AG09319 (cell line): ENCODE measurements at regions not wholly inside any gene's neighbourhood (a gene's known extent, or its start where the extent isn't known, plus 50 kb on each side); places are given as distances from the start of the nearest gene placed in this dataset.
A peak's percentile ranks its signal among the peaks of the same experiment; 100 is the strongest.

ENCODE experiments used
- DNase-seq: peaks from one replicate; pipeline ENCODE4 v3.0.0-alpha.2; 2010; ENCODE audit warnings: low read depth; ENCODE audit errors: extremely low read depth
- TF ChIP-seq, protein P1 (sequence below): IDR thresholded peaks from 2 replicates; pipeline ENCODE4 v1.5.1; 2011; ENCODE audit warnings: low read depth, mild to moderate bottlenecking, inconsistent platforms, low read length, moderate library complexity

GRCh38 chr5:77569409-77569808 lies 69.1 kb downstream of the OTP start:
- TF ChIP-seq, protein P1, sequence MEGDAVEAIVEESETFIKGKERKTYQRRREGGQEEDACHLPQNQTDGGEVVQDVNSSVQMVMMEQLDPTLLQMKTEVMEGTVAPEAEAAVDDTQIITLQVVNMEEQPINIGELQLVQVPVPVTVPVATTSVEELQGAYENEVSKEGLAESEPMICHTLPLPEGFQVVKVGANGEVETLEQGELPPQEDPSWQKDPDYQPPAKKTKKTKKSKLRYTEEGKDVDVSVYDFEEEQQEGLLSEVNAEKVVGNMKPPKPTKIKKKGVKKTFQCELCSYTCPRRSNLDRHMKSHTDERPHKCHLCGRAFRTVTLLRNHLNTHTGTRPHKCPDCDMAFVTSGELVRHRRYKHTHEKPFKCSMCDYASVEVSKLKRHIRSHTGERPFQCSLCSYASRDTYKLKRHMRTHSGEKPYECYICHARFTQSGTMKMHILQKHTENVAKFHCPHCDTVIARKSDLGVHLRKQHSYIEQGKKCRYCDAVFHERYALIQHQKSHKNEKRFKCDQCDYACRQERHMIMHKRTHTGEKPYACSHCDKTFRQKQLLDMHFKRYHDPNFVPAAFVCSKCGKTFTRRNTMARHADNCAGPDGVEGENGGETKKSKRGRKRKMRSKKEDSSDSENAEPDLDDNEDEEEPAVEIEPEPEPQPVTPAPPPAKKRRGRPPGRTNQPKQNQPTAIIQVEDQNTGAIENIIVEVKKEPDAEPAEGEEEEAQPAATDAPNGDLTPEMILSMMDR = no peak
- DNase-seq = no peak

GRCh38 chr5:77568555-77568954 lies 70.0 kb downstream of the OTP start:
- no peak for DNase-seq
- TF ChIP-seq, protein P1 = no peak

- DNase-seq = no peak
- TF ChIP-seq, protein P1 = no peak
Observed at GRCh38 chr5:77568082-77568481, 70.4 kb downstream of the OTP start.

DNA sequence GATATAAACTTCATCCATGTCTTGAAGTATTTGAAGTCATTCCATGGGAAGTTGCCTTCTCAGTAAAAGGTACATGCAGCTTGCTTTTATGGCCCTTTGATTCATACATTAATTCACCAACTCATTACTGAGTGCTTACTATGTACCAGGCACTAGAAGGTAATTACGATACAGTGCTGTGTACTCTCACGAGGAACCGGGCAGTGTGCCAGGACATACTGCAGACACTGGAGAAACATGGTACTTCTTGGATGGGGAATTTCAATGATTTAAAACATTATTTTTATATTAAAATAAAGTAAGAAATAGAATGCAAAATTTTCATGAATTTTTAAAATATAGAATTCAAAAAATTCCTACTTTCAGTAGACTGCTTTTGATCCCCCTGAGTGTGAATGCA lies 71.4 kb upstream of the WDR41 start:
- no peak for DNase-seq
- TF ChIP-seq, protein P1 = no peak

DNA sequence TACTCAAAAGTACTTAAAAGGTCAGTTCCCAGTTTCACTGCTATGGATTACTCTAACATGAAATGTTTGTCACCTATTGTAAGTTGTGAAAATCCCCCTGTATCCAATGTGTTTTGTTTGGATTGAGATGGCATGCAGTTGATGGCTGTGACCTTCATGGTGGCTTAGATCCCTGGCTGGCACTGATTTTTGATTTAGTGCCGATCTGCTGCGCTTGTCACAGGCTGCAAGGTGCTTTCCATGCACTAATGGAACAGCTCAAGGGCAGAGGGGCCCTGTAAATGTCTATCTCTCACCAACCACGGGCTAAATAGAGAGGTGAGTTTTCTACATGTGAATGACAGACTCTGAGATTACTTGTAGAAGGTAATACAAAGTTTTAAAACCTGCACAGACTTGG lies 69.8 kb upstream of the WDR41 start:
- TF ChIP-seq, protein P1 = no peak

GRCh38 chr5:77560677-77561263 lies 68.7 kb upstream of the WDR41 start:
- TF ChIP-seq, protein P1 = peak; percentile 40
- peak; percentile 4 for DNase-seq

More for the DNA sequence above, 69.8 kb upstream of the WDR41 start:
- no peak for DNase-seq

GRCh38 chr5:77558266-77558665 lies 66.2 kb upstream of the WDR41 start:
- TF ChIP-seq, protein P1 = no peak
- no peak for DNase-seq
